ENCODE measurements at regions not wholly inside any gene's neighbourhood (a gene's known extent, or its start where the extent isn't known, plus 50 kb on each side); places are given as distances from the start of the nearest gene placed in this dataset.

GRCh38 chr2:2974982-2975381 lies 402.6 kb downstream of the EIPR1 start:
- ChIA-PET CTCF (interaction anchor here (0.8 to 1.5 kb wide), 6 partner anchors 35 to 141 kb away, joined by 3 to 6 read pairs (median 3); no protein-coding TSS in a partner anchor), POLR2A (interaction anchor here (0.8 to 1.5 kb wide), 7 partner anchors 37 to 153 kb away, joined by 3 to 11 read pairs (median 4); no protein-coding TSS in a partner anchor)
- Histone ChIP-seq H3K27ac (ENCODE audit: low read depth in 2 of 2, low read length in 1 of 2) (peak overlapping the region in 1 of 2 experiments; percentile 96; a peak in 2 of 4 replicates), H3K9me2 (no peaks in the 10 kb centered on the region), H2AFZ (ENCODE audit: low read depth) (no peak overlapping the region), H3K79me2 (ENCODE audit: insufficient read depth) (no peaks in the 10 kb centered on the region), H3K4me3 (ENCODE audit: low read depth in 2 of 2, low read length in 1 of 2) (no peak overlapping the region), H3K9me3 (peaks cover 6% of the 10 kb centered on the region), H3K4me1 (ENCODE audit: control insufficient read depth in 1 of 2, insufficient read depth in 2 of 2, low read depth in 1 of 2, low read length in 1 of 2) (peaks cover 0 to 24% of the 10 kb centered on the region in 2 experiments; a peak in 2 of 4 replicates), H3K36me3 (replicated peaks in 1 of 2; ENCODE audit: control insufficient read depth in 1 of 2, insufficient read depth in 2 of 2, low read length in 1 of 2) (no peaks in the 10 kb centered on the region), H3K4me2 (no peak overlapping the region), H3F3A (replicated peaks; ENCODE audit: insufficient read depth) (no peaks in the 10 kb centered on the region), H3K27me3 (ENCODE audit: insufficient read depth) (no peaks in the 10 kb centered on the region), H4K20me1 (ENCODE audit: insufficient read depth) (no peaks in the 10 kb centered on the region), H3K9ac (no peak overlapping the region)
- peak; percentile 81 for DNase-seq
- WGBS (ENCODE audit: low lambda C conversion rate): 3% methylated on average over 2 of the region's 2 CpGs
- TF ChIP-seq ZBTB33 (IDR thresholded peaks at IDR 0.05; ENCODE audit: borderline replicate concordance, low read depth) (no peak), SMC3 (IDR thresholded peaks at IDR 0.05; ENCODE audit: low read depth, low read length) (peak; percentile 23; the same call in 1 of the 2 replicates), RAD21 (IDR thresholded peaks at IDR 0.05; ENCODE audit: low read length) (peak; percentile 49), USF2 (IDR thresholded peaks at IDR 0.05; ENCODE audit: borderline replicate concordance, low read depth, low read length) (no peak), USF1 (IDR thresholded peaks at IDR 0.05; ENCODE audit: borderline replicate concordance, low read depth) (no peak), RXRA (IDR thresholded peaks at IDR 0.05; ENCODE audit: borderline replicate concordance, low read depth) (no peak), TCF12 (IDR thresholded peaks at IDR 0.05) (peak; percentile 33; the same call in 1 of the 2 replicates), NRF1 (IDR thresholded peaks at IDR 0.05; ENCODE audit: low read depth, low read length) (no peak), CHD2 (IDR thresholded peaks at IDR 0.05; ENCODE audit: low read length, partially characterized antibody) (peak; percentile 90), GATA2 (CRISPR knock-in tag; IDR thresholded peaks at IDR 0.05) (peak; percentile 81), FOXJ3 (CRISPR knock-in tag; IDR thresholded peaks at IDR 0.05) (peak; percentile 95), RCOR1 (IDR thresholded peaks at IDR 0.05; ENCODE audit: low read length) (peak; percentile 73), GABPA (IDR thresholded peaks at IDR 0.05; ENCODE audit: low read depth) (no peak), ELF1 (IDR thresholded peaks at IDR 0.05) (no peak), MAX (IDR thresholded peaks at IDR 0.05; ENCODE audit: low read depth) (no peak), IRF3 (IDR thresholded peaks at IDR 0.05; ENCODE audit: low read depth, low read length) (no peak), MXI1 (IDR thresholded peaks at IDR 0.05; ENCODE audit: low read depth, low read length) (peak; percentile 76), EZH2phosphoT487 (IDR thresholded peaks at IDR 0.05; ENCODE audit: borderline replicate concordance, low read depth) (no peak), MEF2A (IDR thresholded peaks at IDR 0.05; ENCODE audit: borderline replicate concordance, low read depth) (no peak), POLR2AphosphoS5 (IDR thresholded peaks at IDR 0.05; ENCODE audit: low read depth, low read length) (no peak), SIN3A (IDR thresholded peaks at IDR 0.05; ENCODE audit: borderline replicate concordance, low read depth, low read length) (no peak), NFIC (IDR thresholded peaks at IDR 0.05; ENCODE audit: borderline replicate concordance) (no peak), REST (IDR thresholded peaks at IDR 0.05; ENCODE audit: low read depth, low read length) (no peak), YY1 (IDR thresholded peaks at IDR 0.05; ENCODE audit: low read depth) (no peak), FOSL2 (IDR thresholded peaks at IDR 0.05; ENCODE audit: borderline replicate concordance, low read depth) (no peak), TAF1 (IDR thresholded peaks at IDR 0.05; ENCODE audit: borderline replicate concordance, low read depth, low read length) (no peak), TEAD4 (IDR thresholded peaks at IDR 0.05; ENCODE audit: borderline replicate concordance, insufficient read depth) (no peak)
